ENCODE measurements at regions not wholly inside any gene's neighbourhood (a gene's known extent, or its start where the extent isn't known, plus 50 kb on each side); places are given as distances from the start of the nearest gene placed in this dataset.

- Histone ChIP-seq H4K8ac (ENCODE audit: low read length) (no peak overlapping the region), H2AFZ (ENCODE audit: low read depth, low read length) (no peak overlapping the region), H2BK15ac (ENCODE audit: low read depth, poor library complexity, severe bottlenecking) (no peak overlapping the region), H3K14ac (ENCODE audit: low read length in 2 of 2) (no peak overlapping the region), H3K9me3 (ENCODE audit: control insufficient read depth, low read length) (peaks cover 9% of the 10 kb centered on the region), H2BK12ac (ENCODE audit: low read length in 2 of 2) (no peak overlapping the region), H4K91ac (ENCODE audit: low read length) (no peak overlapping the region), H3K79me1 (replicated peaks; ENCODE audit: low read length, poor library complexity, severe bottlenecking) (no peaks in the 10 kb centered on the region), H3K4me1 (ENCODE audit: control insufficient read depth, insufficient read depth, low read depth, low read length) (no peaks in the 10 kb centered on the region), H3K4me2 (ENCODE audit: low read length, poor library complexity, severe bottlenecking) (no peak overlapping the region), H3K18ac (ENCODE audit: low read depth in 1 of 2, low read length in 2 of 2) (no peak overlapping the region), H2BK120ac (ENCODE audit: low read depth, low read length) (no peak overlapping the region), H3K23ac (ENCODE audit: low read length in 2 of 2) (no peak overlapping the region), H3K9ac (ENCODE audit: low read length) (no peak overlapping the region), H3K27ac (ENCODE audit: low read length, poor library complexity, severe bottlenecking) (no peak overlapping the region), H3K4me3 (ENCODE audit: insufficient read depth in 1 of 2, low read depth in 1 of 2, low read length in 2 of 2) (no peak overlapping the region), H3K4ac (ENCODE audit: low read depth in 1 of 2, low read length in 2 of 2) (no peak overlapping the region), H2BK5ac (ENCODE audit: low read depth, low read length, poor library complexity, severe bottlenecking) (no peak overlapping the region), H3K27me3 (ENCODE audit: control insufficient read depth in 1 of 2, insufficient read depth in 1 of 2, low read length in 2 of 2) (no peaks in the 10 kb centered on the region), H2AK5ac (ENCODE audit: low read length, severe bottlenecking) (no peak overlapping the region), H3K36me3 (ENCODE audit: control insufficient read depth in 1 of 2, insufficient read depth in 2 of 2, low read depth in 1 of 2, low read length in 2 of 2) (no peaks in the 10 kb centered on the region)
- 97% methylated on average over 2 of the region's 2 CpGs for WGBS
- DNase-seq: no peak
These were observed 60.8 kb upstream of the RNU6-1 start for GRCh38 chr15:67900621-67901147.

GRCh38 chr15:67901922-67902321 lies 62.1 kb upstream of the RNU6-1 start:
- Histone ChIP-seq H3K27me3 (ENCODE audit: control insufficient read depth in 1 of 2, insufficient read depth in 1 of 2, low read length in 2 of 2) (no peaks in the 10 kb centered on the region), H3K14ac (ENCODE audit: low read length in 2 of 2) (no peak overlapping the region), H3K4me2 (ENCODE audit: low read length, poor library complexity, severe bottlenecking) (no peak overlapping the region), H3K4ac (ENCODE audit: low read depth in 1 of 2, low read length in 2 of 2) (no peak overlapping the region), H3K4me3 (ENCODE audit: insufficient read depth in 1 of 2, low read depth in 1 of 2, low read length in 2 of 2) (no peak overlapping the region), H3K79me1 (replicated peaks; ENCODE audit: low read length, poor library complexity, severe bottlenecking) (no peaks in the 10 kb centered on the region), H2BK15ac (ENCODE audit: low read depth, poor library complexity, severe bottlenecking) (no peak overlapping the region), H2AK5ac (ENCODE audit: low read length, severe bottlenecking) (no peak overlapping the region), H4K8ac (ENCODE audit: low read length) (no peak overlapping the region), H3K27ac (ENCODE audit: low read length, poor library complexity, severe bottlenecking) (no peak overlapping the region), H3K18ac (ENCODE audit: low read depth in 1 of 2, low read length in 2 of 2) (no peak overlapping the region), H4K91ac (ENCODE audit: low read length) (no peak overlapping the region), H3K4me1 (ENCODE audit: control insufficient read depth, insufficient read depth, low read depth, low read length) (no peaks in the 10 kb centered on the region), H3K23ac (ENCODE audit: low read length in 2 of 2) (no peak overlapping the region), H2BK120ac (ENCODE audit: low read depth, low read length) (no peak overlapping the region), H3K9me3 (ENCODE audit: control insufficient read depth, low read length) (peaks cover 16% of the 10 kb centered on the region), H2AFZ (ENCODE audit: low read depth, low read length) (no peak overlapping the region), H2BK12ac (ENCODE audit: low read length in 2 of 2) (no peak overlapping the region), H3K9ac (ENCODE audit: low read length) (no peak overlapping the region), H3K36me3 (ENCODE audit: control insufficient read depth in 1 of 2, insufficient read depth in 2 of 2, low read depth in 1 of 2, low read length in 2 of 2) (no peaks in the 10 kb centered on the region), H2BK5ac (ENCODE audit: low read depth, low read length, poor library complexity, severe bottlenecking) (no peak overlapping the region)
- no peak for DNase-seq
- no CpG with 5 or more reads among the region's 1 CpG for WGBS

GRCh38 chr15:67902579-67903009 lies 62.7 kb upstream of the RNU6-1 start:
- Histone ChIP-seq H3K4ac (ENCODE audit: low read depth in 1 of 2, low read length in 2 of 2) (no peak overlapping the region), H3K23ac (ENCODE audit: low read length in 2 of 2) (no peak overlapping the region), H3K4me1 (ENCODE audit: control insufficient read depth, insufficient read depth, low read depth, low read length) (no peaks in the 10 kb centered on the region), H3K9ac (ENCODE audit: low read length) (no peak overlapping the region), H3K79me1 (replicated peaks; ENCODE audit: low read length, poor library complexity, severe bottlenecking) (no peaks in the 10 kb centered on the region), H3K4me3 (ENCODE audit: insufficient read depth in 1 of 2, low read depth in 1 of 2, low read length in 2 of 2) (no peak overlapping the region), H2BK5ac (ENCODE audit: low read depth, low read length, poor library complexity, severe bottlenecking) (no peak overlapping the region), H3K4me2 (ENCODE audit: low read length, poor library complexity, severe bottlenecking) (no peak overlapping the region), H3K27ac (ENCODE audit: low read length, poor library complexity, severe bottlenecking) (no peak overlapping the region), H3K18ac (ENCODE audit: low read depth in 1 of 2, low read length in 2 of 2) (no peak overlapping the region), H2AFZ (ENCODE audit: low read depth, low read length) (no peak overlapping the region), H4K91ac (ENCODE audit: low read length) (no peak overlapping the region), H4K8ac (ENCODE audit: low read length) (no peak overlapping the region), H2AK5ac (ENCODE audit: low read length, severe bottlenecking) (no peak overlapping the region), H3K36me3 (ENCODE audit: control insufficient read depth in 1 of 2, insufficient read depth in 2 of 2, low read depth in 1 of 2, low read length in 2 of 2) (no peaks in the 10 kb centered on the region), H2BK120ac (ENCODE audit: low read depth, low read length) (no peak overlapping the region), H2BK15ac (ENCODE audit: low read depth, poor library complexity, severe bottlenecking) (no peak overlapping the region), H3K27me3 (ENCODE audit: control insufficient read depth in 1 of 2, insufficient read depth in 1 of 2, low read length in 2 of 2) (no peaks in the 10 kb centered on the region), H3K14ac (ENCODE audit: low read length in 2 of 2) (no peak overlapping the region), H3K9me3 (ENCODE audit: control insufficient read depth, low read length) (peaks cover 16% of the 10 kb centered on the region), H2BK12ac (ENCODE audit: low read length in 2 of 2) (no peak overlapping the region)
- WGBS: 89% methylated on average over 9 of the region's 9 CpGs
- no peak for DNase-seq

- Histone ChIP-seq H3K14ac (ENCODE audit: low read length in 2 of 2) (no peak overlapping the region), H3K4ac (ENCODE audit: low read depth in 1 of 2, low read length in 2 of 2) (no peak overlapping the region), H2BK120ac (ENCODE audit: low read depth, low read length) (no peak overlapping the region), H3K27me3 (ENCODE audit: control insufficient read depth in 1 of 2, insufficient read depth in 1 of 2, low read length in 2 of 2) (no peaks in the 10 kb centered on the region), H4K8ac (ENCODE audit: low read length) (no peak overlapping the region), H2AK5ac (ENCODE audit: low read length, severe bottlenecking) (no peak overlapping the region), H4K91ac (ENCODE audit: low read length) (no peak overlapping the region), H3K79me1 (replicated peaks; ENCODE audit: low read length, poor library complexity, severe bottlenecking) (no peaks in the 10 kb centered on the region), H3K9ac (ENCODE audit: low read length) (no peak overlapping the region), H3K4me1 (ENCODE audit: control insufficient read depth, insufficient read depth, low read depth, low read length) (no peaks in the 10 kb centered on the region), H3K23ac (ENCODE audit: low read length in 2 of 2) (no peak overlapping the region), H2AFZ (ENCODE audit: low read depth, low read length) (no peak overlapping the region), H2BK5ac (ENCODE audit: low read depth, low read length, poor library complexity, severe bottlenecking) (no peak overlapping the region), H3K36me3 (ENCODE audit: control insufficient read depth in 1 of 2, insufficient read depth in 2 of 2, low read depth in 1 of 2, low read length in 2 of 2) (no peaks in the 10 kb centered on the region), H3K27ac (ENCODE audit: low read length, poor library complexity, severe bottlenecking) (no peak overlapping the region), H2BK12ac (ENCODE audit: low read length in 2 of 2) (no peak overlapping the region), H3K18ac (ENCODE audit: low read depth in 1 of 2, low read length in 2 of 2) (no peak overlapping the region), H3K4me3 (ENCODE audit: insufficient read depth in 1 of 2, low read depth in 1 of 2, low read length in 2 of 2) (no peak overlapping the region), H3K4me2 (ENCODE audit: low read length, poor library complexity, severe bottlenecking) (no peak overlapping the region), H2BK15ac (ENCODE audit: low read depth, poor library complexity, severe bottlenecking) (no peak overlapping the region), H3K9me3 (ENCODE audit: control insufficient read depth, low read length) (peaks cover 16% of the 10 kb centered on the region)
- DNase-seq: no peak
These were observed 63.9 kb upstream of the RNU6-1 start for GRCh38 chr15:67903708-67904107.

Data from mesenchymal stem cell (in vitro differentiated cells and primary cell).